HEK293T (cell line): ENCODE measurements at regions not wholly inside any gene's neighbourhood (a gene's known extent, or its start where the extent isn't known, plus 50 kb on each side); places are given as distances from the start of the nearest gene placed in this dataset.

ENCODE experiments used
- CTCF ChIA-PET: fragments of 350-600 bp; formaldehyde crosslinking; extraction: SDS; loops from one replicate; lab custom pipeline; 2021; ENCODE audit warnings: antibody characterized with exemption, inconsistent platforms; lab: Yijun Ruan, JAX
- POLR2A ChIA-PET: fragments of 350-600 bp; formaldehyde crosslinking; extraction: SDS; loops from one replicate; lab custom pipeline; 2020; ENCODE audit warnings: antibody characterized with exemption, inconsistent platforms; lab: Yijun Ruan, JAX
- DNase-seq: peaks from one replicate; pipeline ENCODE4 v3.0.0; 2012; ENCODE audit warnings: mixed read lengths; ENCODE audit errors: extremely low spot score
- ARNT ChIP-seq: fragments of 450-650 bp; IDR thresholded peaks from 2 replicates; pipeline ENCODE4 v1.6.1; 2017; ENCODE audit warnings: mild to moderate bottlenecking
- BHLHE40 ChIP-seq: fragments of 450-650 bp; IDR thresholded peaks from 2 replicates; pipeline ENCODE4 v1.6.1; 2016; ENCODE audit warnings: mild to moderate bottlenecking, moderate library complexity, borderline replicate concordance
- CTBP1 ChIP-seq: fragments of 450-650 bp; IDR thresholded peaks from 2 replicates; pipeline ENCODE4 v1.6.1; 2016; ENCODE audit warnings: borderline replicate concordance
- ELF4 ChIP-seq: fragments of 450-650 bp; IDR thresholded peaks from 2 replicates; pipeline ENCODE4 v1.6.1; 2017; ENCODE audit warnings: antibody characterized with exemption
- FOXA1 ChIP-seq: fragments of 450-650 bp; IDR thresholded peaks from 2 replicates; pipeline ENCODE4 v1.6.1; 2016; ENCODE audit warnings: mild to moderate bottlenecking
- FOXK2 ChIP-seq: fragments of 450-650 bp; IDR thresholded peaks from 2 replicates; pipeline ENCODE4 v1.6.1; 2016; ENCODE audit warnings: mild to moderate bottlenecking
- FOXM1 ChIP-seq: fragments of 450-650 bp; IDR thresholded peaks from 2 replicates; pipeline ENCODE4 v1.6.1; 2017; ENCODE audit warnings: mild to moderate bottlenecking, borderline replicate concordance
- HDGF ChIP-seq: fragments of 450-650 bp; IDR thresholded peaks from 2 replicates; pipeline ENCODE4 v1.6.1; 2017; ENCODE audit warnings: antibody characterized with exemption, borderline replicate concordance
- L3MBTL2 ChIP-seq: fragments of 450-650 bp; conservative IDR thresholded peaks from 2 replicates; pipeline ENCODE4 v1.6.1; 2016; ENCODE audit warnings: mild to moderate bottlenecking
- LEF1 ChIP-seq: fragments of 450-650 bp; IDR thresholded peaks from 2 replicates; pipeline ENCODE4 v1.6.1; 2017; ENCODE audit warnings: mild to moderate bottlenecking, borderline replicate concordance
- NFRKB ChIP-seq: fragments of 450-650 bp; IDR thresholded peaks from 2 replicates; pipeline ENCODE4 v1.6.1; 2016; ENCODE audit warnings: mild to moderate bottlenecking, moderate library complexity
- SP1 ChIP-seq: fragments of 450-650 bp; IDR thresholded peaks from 2 replicates; pipeline ENCODE4 v1.6.1; 2017
- SUZ12 ChIP-seq: fragments of 450-650 bp; IDR thresholded peaks from 2 replicates; pipeline ENCODE4 v1.6.1; 2016; ENCODE audit warnings: mild to moderate bottlenecking
- TARDBP ChIP-seq: fragments of 450-650 bp; IDR thresholded peaks from 2 replicates; pipeline ENCODE4 v1.6.1; 2016
- ZNF384 ChIP-seq: fragments of 450-650 bp; IDR thresholded peaks from 2 replicates; pipeline ENCODE4 v1.6.1; 2016
- TF ChIP-seq, protein P1 (sequence below): fragments of 450-650 bp; IDR thresholded peaks from 2 replicates; pipeline ENCODE4 v1.6.1; 2016

DNA sequence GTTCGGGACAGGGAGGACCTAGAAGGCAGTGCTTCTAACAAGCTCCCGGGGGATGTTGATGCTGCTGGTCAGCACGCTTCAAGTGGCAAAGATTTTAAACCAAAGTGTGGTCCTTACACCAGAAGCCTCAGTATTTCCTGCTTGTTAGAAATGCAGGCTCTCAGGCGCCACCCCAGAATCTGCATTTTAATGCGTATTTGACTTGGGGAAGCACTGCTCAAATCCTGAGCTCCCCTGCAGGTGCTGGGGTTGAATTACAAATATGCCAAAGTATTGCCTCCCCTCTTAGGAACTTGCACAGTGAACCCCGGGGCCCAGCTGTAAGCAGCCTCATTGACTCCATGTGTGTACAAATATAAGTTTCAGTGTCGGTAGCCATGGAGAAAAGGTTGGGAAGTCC is 70.8 kb upstream of the RAI2 start:
- POLR2A ChIA-PET = no interaction called here
- CTCF ChIA-PET = interaction anchor here (0.6 kb wide), 1 partner anchor 25 kb away, joined by 3 read pairs; no protein-coding TSS in a partner anchor
- no peak for DNase-seq
- TF ChIP-seq LEF1 (no peak), FOXK2 (no peak), SP1 (no peak), FOXM1 (no peak), BHLHE40 (no peak), NFRKB (no peak), ZNF384 (no peak), TARDBP (no peak)

DNA sequence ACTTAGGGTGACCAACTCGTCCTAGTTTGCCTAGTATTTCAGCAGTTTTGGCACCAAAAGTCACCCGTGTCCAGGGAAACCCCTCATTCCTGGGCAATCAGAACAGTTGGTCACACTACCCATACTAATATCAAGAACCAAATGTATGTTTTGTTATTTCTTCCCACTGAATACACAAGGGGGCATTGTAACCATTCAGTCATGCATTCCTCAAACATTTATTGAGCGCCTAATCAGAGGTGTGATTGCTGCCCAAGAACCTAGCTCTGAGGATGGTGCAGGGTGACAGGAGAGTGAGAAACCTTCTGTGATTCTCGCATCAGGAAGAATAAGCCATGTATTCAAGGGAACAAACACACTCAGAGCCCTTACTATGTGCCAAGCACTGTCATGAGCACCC is 69.8 kb upstream of the RAI2 start:
- POLR2A ChIA-PET = no interaction called here
- no peak for TF ChIP-seq L3MBTL2
- no peak for TF ChIP-seq ARNT
- TF ChIP-seq ELF4 = no peak
- no peak for TF ChIP-seq SP1
- no peak for TF ChIP-seq ZNF384
- no peak for TF ChIP-seq FOXA1
- no peak for TF ChIP-seq BHLHE40
- TF ChIP-seq FOXK2 = no peak
- TF ChIP-seq, protein P1, sequence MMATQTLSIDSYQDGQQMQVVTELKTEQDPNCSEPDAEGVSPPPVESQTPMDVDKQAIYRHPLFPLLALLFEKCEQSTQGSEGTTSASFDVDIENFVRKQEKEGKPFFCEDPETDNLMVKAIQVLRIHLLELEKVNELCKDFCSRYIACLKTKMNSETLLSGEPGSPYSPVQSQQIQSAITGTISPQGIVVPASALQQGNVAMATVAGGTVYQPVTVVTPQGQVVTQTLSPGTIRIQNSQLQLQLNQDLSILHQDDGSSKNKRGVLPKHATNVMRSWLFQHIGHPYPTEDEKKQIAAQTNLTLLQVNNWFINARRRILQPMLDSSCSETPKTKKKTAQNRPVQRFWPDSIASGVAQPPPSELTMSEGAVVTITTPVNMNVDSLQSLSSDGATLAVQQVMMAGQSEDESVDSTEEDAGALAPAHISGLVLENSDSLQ = no peak
- TF ChIP-seq SUZ12 = no peak
- TF ChIP-seq NFRKB = no peak
- no peak for TF ChIP-seq LEF1
- TF ChIP-seq TARDBP = no peak
- DNase-seq = no peak
- CTCF ChIA-PET = interaction anchor here (0.9 kb wide), 1 partner anchor 446 kb away, joined by 3 read pairs; no protein-coding TSS in a partner anchor

DNA sequence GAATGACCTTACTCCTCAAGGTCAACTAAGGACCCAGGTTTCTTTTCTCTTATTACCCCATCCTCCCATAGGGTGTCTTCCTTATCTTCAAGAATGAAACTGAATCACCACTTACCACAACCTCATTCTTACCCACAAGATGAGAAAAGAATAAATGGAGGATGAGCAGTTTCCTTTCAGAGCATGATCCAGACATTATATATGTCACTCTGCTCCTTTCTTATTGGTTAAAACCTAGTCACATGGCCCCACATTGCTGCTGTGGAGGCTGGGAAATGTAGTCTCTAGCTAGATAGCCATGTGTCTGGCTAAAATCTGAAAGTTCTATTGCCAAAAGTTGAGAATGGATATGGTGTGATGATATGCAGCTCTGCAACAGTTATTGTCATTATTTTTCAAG is 62.4 kb upstream of the RAI2 start:
- TF ChIP-seq LEF1 (no peak), SP1 (no peak)
- TF ChIP-seq, protein P1 = no peak
- DNase-seq = peak; percentile 13
- POLR2A ChIA-PET = no interaction called here
- CTCF ChIA-PET = no interaction called here

DNA sequence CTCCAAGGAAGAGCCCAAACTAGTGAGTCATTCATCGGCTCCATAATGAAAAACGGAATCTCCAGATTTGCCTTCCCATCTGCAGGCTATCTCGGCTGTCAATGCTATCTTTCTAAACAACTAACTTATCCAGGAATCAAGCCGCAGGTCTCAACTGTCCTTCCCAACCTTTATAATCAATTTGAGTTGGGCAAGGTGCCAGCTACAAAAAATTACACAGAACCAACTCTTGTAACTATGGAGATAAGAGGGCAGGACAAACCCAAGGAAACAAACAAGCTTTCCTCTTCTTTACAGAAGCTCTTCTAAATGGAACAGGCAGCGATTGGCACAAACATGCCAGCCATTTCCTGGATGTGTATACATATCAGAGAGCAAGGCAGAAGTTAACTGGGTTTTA is 61.2 kb upstream of the RAI2 start:
- CTCF ChIA-PET = interaction anchor here (0.5 kb wide), 1 partner anchor 15 kb away, joined by 3 read pairs; no protein-coding TSS in a partner anchor
- TF ChIP-seq FOXA1 = no peak
- no peak for TF ChIP-seq ZNF384
- no peak for TF ChIP-seq TARDBP
- TF ChIP-seq ELF4 = no peak
- no peak for TF ChIP-seq FOXK2
- TF ChIP-seq FOXM1 = no peak
- TF ChIP-seq CTBP1 = no peak
- TF ChIP-seq NFRKB = no peak
- TF ChIP-seq LEF1 = no peak
- no peak for TF ChIP-seq BHLHE40
- no peak for TF ChIP-seq ARNT
- TF ChIP-seq, protein P1 = no peak
- no peak for TF ChIP-seq SP1
- TF ChIP-seq L3MBTL2 = no peak
- TF ChIP-seq SUZ12 = no peak
- POLR2A ChIA-PET = no interaction called here
- no peak for DNase-seq

DNA sequence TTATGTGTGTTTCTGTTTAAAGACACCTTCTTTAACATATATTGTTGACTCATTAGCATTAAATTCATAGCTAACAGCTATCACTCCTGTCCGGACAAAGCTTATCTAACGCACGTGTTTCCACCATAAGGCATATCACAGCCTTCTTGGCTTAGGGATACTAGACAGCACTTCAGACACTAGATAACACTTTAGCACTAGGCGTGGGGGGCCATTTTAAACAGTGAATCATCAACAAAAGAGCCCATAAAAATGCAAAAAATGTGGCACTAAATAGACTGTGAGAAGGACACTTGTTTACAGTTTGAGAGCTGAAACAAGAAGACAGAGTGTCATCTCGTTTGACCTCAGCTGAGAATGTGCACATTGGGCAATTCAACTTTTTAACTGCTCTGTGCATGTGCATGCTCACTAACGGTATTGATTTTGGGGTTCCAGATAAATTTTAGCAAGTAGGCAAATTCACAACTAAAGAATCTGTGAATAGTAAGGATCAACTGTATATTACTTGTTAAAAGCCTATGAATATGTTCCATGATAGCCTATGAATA is 58.9 kb upstream of the RAI2 start:
- TF ChIP-seq ZNF384 = no peak
- no peak for TF ChIP-seq BHLHE40
- TF ChIP-seq NFRKB = no peak
- TF ChIP-seq FOXK2 = no peak
- no peak for TF ChIP-seq FOXM1
- no peak for TF ChIP-seq ARNT
- TF ChIP-seq SUZ12 = no peak
- no peak for TF ChIP-seq HDGF
- TF ChIP-seq L3MBTL2 = no peak
- TF ChIP-seq SP1 = no peak
- TF ChIP-seq LEF1 = no peak
- no peak for DNase-seq
- CTCF ChIA-PET = no interaction called here
- POLR2A ChIA-PET = no interaction called here

DNA sequence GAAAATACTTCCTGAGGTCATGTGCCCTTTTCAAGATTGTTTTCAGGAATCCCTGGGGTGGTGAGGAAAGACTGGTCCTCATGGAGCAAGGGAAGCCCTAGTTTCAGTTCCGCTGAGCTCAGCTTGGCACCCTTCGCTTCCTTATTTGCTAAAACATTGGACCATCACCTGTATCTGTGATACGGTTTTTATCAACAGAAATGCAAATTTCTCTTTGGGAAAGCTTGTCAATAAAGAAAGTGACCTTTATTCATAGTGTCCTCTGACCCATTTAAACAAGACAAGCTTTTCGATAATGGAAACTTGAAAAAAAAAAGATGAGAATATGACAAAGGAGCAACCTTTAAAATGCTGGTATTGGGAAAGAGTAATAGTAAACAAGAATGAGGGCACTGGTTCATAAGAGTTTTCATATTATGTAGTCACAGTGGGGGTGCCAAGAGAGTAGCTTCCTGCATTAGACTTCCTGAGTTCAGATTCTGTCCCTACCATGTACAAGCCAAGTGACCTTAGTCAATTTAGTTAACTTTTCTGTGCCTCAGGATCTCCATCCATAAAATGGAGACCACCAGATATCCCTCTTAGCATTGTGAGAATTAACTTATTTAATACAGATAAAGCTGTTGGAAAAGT is 57.0 kb upstream of the RAI2 start:
- CTCF ChIA-PET = no interaction called here
- POLR2A ChIA-PET = no interaction called here
- DNase-seq = no peak
- TF ChIP-seq ARNT (no peak), ZNF384 (no peak), ELF4 (no peak), FOXK2 (no peak), NFRKB (no peak), SUZ12 (no peak)
